GM23338 (cell line): ENCODE measurements at regions not wholly inside any gene's neighbourhood (a gene's known extent, or its start where the extent isn't known, plus 50 kb on each side); places are given as distances from the start of the nearest gene placed in this dataset.

Source experiments
- CTCF ChIP-seq, 2 experiments: fragments of 200-600 bp in 1 of 2; sonication (generic) in 1 of 2; conservative IDR thresholded peaks; 2 replicates each; pipeline versions ENCODE4 v1.5.1 to v1.6.1; 2016 to 2017; ENCODE audit warnings: antibody characterized with exemption in 2 of 2, low read depth in 2 of 2, mild to moderate bottlenecking in 2 of 2, moderate library complexity in 1 of 2
- EZH2phosphoT487 ChIP-seq: fragments of 200-600 bp; sonication (generic); IDR thresholded peaks from one replicate; pipeline ENCODE4 v1.8.1; 2018; ENCODE audit warnings: antibody characterized with exemption; ENCODE audit not compliant: unreplicated experiment
- REST ChIP-seq: IDR thresholded peaks from one replicate; pipeline ENCODE4 v1.6.1; 2018; ENCODE audit warnings: antibody characterized with exemption; ENCODE audit not compliant: unreplicated experiment

GRCh38 chr5:165695796-165696195, 2190.4 kb downstream of the MAT2B start:
- no peak for TF ChIP-seq CTCF (conservative IDR thresholded peaks at IDR 0.05; ENCODE audit: low read depth in 2 of 2)
- TF ChIP-seq REST: no peak
- TF ChIP-seq EZH2phosphoT487: no peak
